MM.1S (cell line): ENCODE measurements at regions not wholly inside any gene's neighbourhood (a gene's known extent, or its start where the extent isn't known, plus 50 kb on each side); places are given as distances from the start of the nearest gene placed in this dataset.

Experiments used
- CTCF ChIP-seq: fragments of 300-600 bp; sonication (generic); IDR thresholded peaks from 2 replicates; pipeline ENCODE4 v1.5.1; 2016; ENCODE audit warnings: antibody characterized with exemption, low read length, mixed read lengths
- EZH2phosphoT487 ChIP-seq: fragments of 300-600 bp; sonication (generic); IDR thresholded peaks from 2 replicates; pipeline ENCODE4 v1.6.1; 2018; ENCODE audit warnings: antibody characterized with exemption, low read length

- TF ChIP-seq CTCF (no peak), EZH2phosphoT487 (no peak)
These were observed 152.7 kb upstream of the HDAC4 start for GRCh38 chr2:239553376-239554000.
